ENCODE measurements at regions not wholly inside any gene's neighbourhood (a gene's known extent, or its start where the extent isn't known, plus 50 kb on each side); places are given as distances from the start of the nearest gene placed in this dataset.

DNA sequence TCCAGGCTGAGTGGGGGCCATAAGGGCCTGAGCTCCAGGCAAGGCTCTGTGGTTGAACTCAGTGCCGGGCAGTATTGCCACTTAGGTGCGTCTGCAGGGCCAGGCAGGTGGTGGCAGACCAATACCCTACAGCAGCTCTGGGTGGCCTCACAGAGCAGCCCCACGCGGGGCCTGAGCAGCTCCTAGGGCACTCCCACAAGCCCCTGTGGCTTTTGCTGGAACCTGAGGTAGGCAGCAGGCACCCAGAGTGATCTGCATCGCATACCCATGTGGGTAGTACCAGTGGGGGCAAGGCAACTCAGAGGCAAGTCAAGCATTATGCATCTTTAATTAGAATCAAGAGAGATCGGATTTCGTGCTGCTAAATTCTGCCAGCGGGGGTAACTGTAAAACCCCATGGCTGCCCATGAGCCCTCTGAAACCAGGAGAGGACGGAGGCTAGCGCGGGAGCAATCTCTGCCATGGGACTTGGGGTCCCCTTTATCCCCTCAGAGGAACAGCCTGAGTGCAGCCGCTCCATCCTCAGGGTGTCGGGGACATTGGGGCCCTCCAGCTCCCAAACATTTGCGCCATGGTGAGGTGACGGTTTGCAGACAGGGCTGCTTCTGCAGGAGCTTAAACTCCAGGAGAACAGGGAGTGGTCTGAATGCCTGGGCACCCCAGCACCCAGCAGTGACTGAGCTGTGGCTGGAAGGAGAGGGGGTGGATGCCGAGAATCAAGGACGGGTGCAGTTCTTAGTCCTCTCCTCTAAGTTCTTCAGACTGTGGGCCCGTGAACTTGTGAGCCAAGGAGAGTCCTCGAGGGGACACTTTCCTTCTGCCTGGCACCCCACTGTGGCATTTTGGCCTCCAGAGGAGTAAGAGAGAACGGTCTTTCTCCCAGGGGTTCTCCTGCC lies 62.4 kb upstream of the PCSK6 start:
- no peak for TF ChIP-seq YY1 (IDR thresholded peaks at IDR 0.05; ENCODE audit: insufficient read depth, insufficient read length)
- TF ChIP-seq SUZ12 (IDR thresholded peaks at IDR 0.05; ENCODE audit: extremely low read depth, insufficient read depth, insufficient read length) = no peak
